Liver (tissue), 8 donors: ENCODE measurements at regions not wholly inside any gene's neighbourhood (a gene's known extent, or its start where the extent isn't known, plus 50 kb on each side); places are given as distances from the start of the nearest gene placed in this dataset.

Source experiments
- DNase-seq: peaks from one replicate; pipeline ENCODE4 v3.0.0-alpha.2; 2017; ENCODE audit warnings: low spot score
- H3K27ac ChIP-seq, 2 donors: one replicate each; pipeline ENCODE4 v1.7.0; 2013; ENCODE audit warnings: inconsistent platforms in 2 of 2, low read length in 2 of 2, control low read depth in 1 of 2, low read depth in 1 of 2, mild to moderate bottlenecking in 1 of 2
- H3K27me3 ChIP-seq, 4 donors: one replicate each; pipeline versions ENCODE4 v1.6.1 to v1.7.0; 2013; ENCODE audit warnings: low read length in 3 of 4, inconsistent platforms in 1 of 4, mild to moderate bottlenecking in 1 of 4, moderate library complexity in 1 of 4; ENCODE audit not compliant: control insufficient read depth in 4 of 4, insufficient read depth in 4 of 4
- H3K36me3 ChIP-seq, 4 donors: one replicate each; pipeline versions ENCODE4 v1.6.1 to v1.7.0; 2013; ENCODE audit warnings: low read length in 3 of 4, mild to moderate bottlenecking in 3 of 4, low read depth in 1 of 4, moderate library complexity in 1 of 4; ENCODE audit not compliant: control insufficient read depth in 4 of 4, insufficient read depth in 3 of 4
- H3K4me1 ChIP-seq, 4 donors: one replicate each; pipeline versions ENCODE4 v1.6.1 to v1.7.0; 2013; ENCODE audit warnings: low read length in 3 of 4, mild to moderate bottlenecking in 3 of 4, moderate library complexity in 1 of 4; ENCODE audit not compliant: control insufficient read depth in 4 of 4, insufficient read depth in 4 of 4
- H3K4me3 ChIP-seq, 3 donors: one replicate each; pipeline versions ENCODE4 v1.6.1 to v1.7.0; 2013; ENCODE audit warnings: low read length in 3 of 3, control low read depth in 1 of 3, low read depth in 1 of 3, mild to moderate bottlenecking in 1 of 3
- H3K9ac ChIP-seq, 2 donors: one replicate each; pipeline ENCODE4 v1.7.0; 2013; ENCODE audit warnings: low read length in 2 of 2, mild to moderate bottlenecking in 2 of 2, moderate library complexity in 2 of 2, control low read depth in 1 of 2, low read depth in 1 of 2
- H3K9me3 ChIP-seq, 4 donors: one replicate each; pipeline versions ENCODE4 v1.6.1 to v1.7.0; 2013; ENCODE audit warnings: low read length in 3 of 4; ENCODE audit not compliant: control insufficient read depth in 4 of 4
- ATF3 ChIP-seq: IDR thresholded peaks from 2 replicates; pipeline ENCODE4 v1.6.1; 2016; ENCODE audit warnings: antibody characterized with exemption
- EGR1 ChIP-seq, 2 donors: IDR thresholded peaks; 2 replicates each; pipeline ENCODE4 v1.6.1; 2016 to 2018; ENCODE audit warnings: antibody characterized with exemption in 2 of 2, low read depth in 2 of 2
- FOXA1 ChIP-seq: IDR thresholded peaks from 2 replicates; pipeline ENCODE4 v1.6.1; 2016; ENCODE audit warnings: antibody characterized with exemption
- GABPA ChIP-seq, 2 donors: IDR thresholded peaks in 1 of 2; conservative IDR thresholded peaks in 1 of 2; 2 replicates each; pipeline ENCODE4 v1.6.1; 2016; ENCODE audit warnings: antibody characterized with exemption in 2 of 2, mild to moderate bottlenecking in 1 of 2, moderate library complexity in 1 of 2
- HNF4A ChIP-seq, 2 donors: conservative IDR thresholded peaks; 2 replicates each; pipeline ENCODE4 v1.6.1; 2016; ENCODE audit warnings: antibody characterized with exemption in 2 of 2, mild to moderate bottlenecking in 2 of 2
- HNF4G ChIP-seq: IDR thresholded peaks from 2 replicates; pipeline ENCODE4 v1.6.1; 2016; ENCODE audit warnings: antibody characterized with exemption
- JUND ChIP-seq, 2 donors: IDR thresholded peaks; 2 replicates each; pipeline ENCODE4 v1.6.1; 2016; ENCODE audit warnings: antibody characterized with exemption in 2 of 2
- NR2F2 ChIP-seq: IDR thresholded peaks from 2 replicates; pipeline ENCODE4 v1.6.1; 2016; ENCODE audit warnings: antibody characterized with exemption
- RAD21 ChIP-seq, 2 donors: IDR thresholded peaks; 2 replicates each; pipeline ENCODE4 v1.6.1; 2016; ENCODE audit warnings: antibody characterized with exemption in 2 of 2, mild to moderate bottlenecking in 2 of 2
- REST ChIP-seq: IDR thresholded peaks from 2 replicates; pipeline ENCODE4 v1.6.1; 2016; ENCODE audit warnings: antibody characterized with exemption, mild to moderate bottlenecking
- RXRA ChIP-seq, 2 donors: IDR thresholded peaks; 2 replicates each; pipeline ENCODE4 v1.6.1; 2017 to 2018; ENCODE audit warnings: antibody characterized with exemption in 2 of 2, mild to moderate bottlenecking in 1 of 2
- SP1 ChIP-seq: IDR thresholded peaks from 2 replicates; pipeline ENCODE4 v1.6.1; 2018; ENCODE audit warnings: antibody characterized with exemption, mild to moderate bottlenecking
- TAF1 ChIP-seq: conservative IDR thresholded peaks from 2 replicates; pipeline ENCODE4 v1.6.1; 2016; ENCODE audit warnings: antibody characterized with exemption, mild to moderate bottlenecking
- YY1 ChIP-seq: IDR thresholded peaks from 2 replicates; pipeline ENCODE4 v1.6.1; 2016; ENCODE audit warnings: antibody characterized with exemption, mild to moderate bottlenecking
- ZBTB33 ChIP-seq: IDR thresholded peaks from 2 replicates; pipeline ENCODE4 v1.6.1; 2016; ENCODE audit warnings: antibody characterized with exemption
- WGBS: extraction: QIAGEN DNeasy Blood & Tissue Kit; methylation state at CpG from one replicate; pipeline ENCODE4 v1.1.7; 2013; 5-methylcytosine and 5-hydroxymethylcytosine counted together
- TF ChIP-seq, protein P1 (sequence below): fragments of 150-350 bp; IDR thresholded peaks from 2 replicates; pipeline ENCODE4 v1.5.1; 2017; ENCODE audit warnings: improper control_type of control experiment, low read depth, low read length; ENCODE audit not compliant: missing input control
- TF ChIP-seq, protein P2 (sequence below): IDR thresholded peaks from 2 replicates; pipeline ENCODE4 v1.6.1; 2016; ENCODE audit warnings: antibody characterized with exemption
- donor health status: healthy.
- donor health status: healthy.
- donor health status: healthy.
- donor health status: healthy.
- donor health status: healthy.

DNA sequence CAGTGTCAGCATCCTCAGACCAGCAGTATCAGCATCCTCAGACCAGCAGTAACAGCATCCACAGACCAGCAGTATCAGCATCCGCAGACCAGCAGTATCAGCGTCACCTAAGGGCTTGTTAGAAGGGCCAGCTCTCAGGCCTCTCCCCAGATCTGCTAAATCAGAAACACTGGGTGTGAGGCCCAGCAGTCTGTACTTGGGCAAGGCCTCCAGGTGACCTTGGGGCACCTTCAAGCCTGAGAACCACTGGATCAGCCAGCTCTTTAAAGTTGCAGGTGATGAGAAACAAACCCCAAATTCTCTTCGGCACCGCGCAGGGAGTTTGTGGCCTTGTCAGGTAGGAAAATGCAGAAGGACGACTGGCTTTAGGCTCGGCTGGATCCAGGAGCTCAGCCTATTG, 290.5 kb upstream of the CDH4 start:
- Histone ChIP-seq H3K4me3 (no peak overlapping the region), H3K4me1 (no peaks in the 10 kb centered on the region), H3K9me3 (no peaks in the 10 kb centered on the region), H3K36me3 (no peaks in the 10 kb centered on the region), H3K27ac (no peak overlapping the region), H3K9ac (no peak overlapping the region), H3K27me3 (peaks cover 0 to 5% (median 0%) of the 10 kb centered on the region in 4 donors)
- TF ChIP-seq FOXA1 = no peak
- no peak for TF ChIP-seq REST
- TF ChIP-seq ZBTB33 = no peak
- TF ChIP-seq SP1 = no peak
- no peak for TF ChIP-seq TAF1
- TF ChIP-seq, protein P1, sequence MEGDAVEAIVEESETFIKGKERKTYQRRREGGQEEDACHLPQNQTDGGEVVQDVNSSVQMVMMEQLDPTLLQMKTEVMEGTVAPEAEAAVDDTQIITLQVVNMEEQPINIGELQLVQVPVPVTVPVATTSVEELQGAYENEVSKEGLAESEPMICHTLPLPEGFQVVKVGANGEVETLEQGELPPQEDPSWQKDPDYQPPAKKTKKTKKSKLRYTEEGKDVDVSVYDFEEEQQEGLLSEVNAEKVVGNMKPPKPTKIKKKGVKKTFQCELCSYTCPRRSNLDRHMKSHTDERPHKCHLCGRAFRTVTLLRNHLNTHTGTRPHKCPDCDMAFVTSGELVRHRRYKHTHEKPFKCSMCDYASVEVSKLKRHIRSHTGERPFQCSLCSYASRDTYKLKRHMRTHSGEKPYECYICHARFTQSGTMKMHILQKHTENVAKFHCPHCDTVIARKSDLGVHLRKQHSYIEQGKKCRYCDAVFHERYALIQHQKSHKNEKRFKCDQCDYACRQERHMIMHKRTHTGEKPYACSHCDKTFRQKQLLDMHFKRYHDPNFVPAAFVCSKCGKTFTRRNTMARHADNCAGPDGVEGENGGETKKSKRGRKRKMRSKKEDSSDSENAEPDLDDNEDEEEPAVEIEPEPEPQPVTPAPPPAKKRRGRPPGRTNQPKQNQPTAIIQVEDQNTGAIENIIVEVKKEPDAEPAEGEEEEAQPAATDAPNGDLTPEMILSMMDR = no peak
- TF ChIP-seq, protein P2, sequence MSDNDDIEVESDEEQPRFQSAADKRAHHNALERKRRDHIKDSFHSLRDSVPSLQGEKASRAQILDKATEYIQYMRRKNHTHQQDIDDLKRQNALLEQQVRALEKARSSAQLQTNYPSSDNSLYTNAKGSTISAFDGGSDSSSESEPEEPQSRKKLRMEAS = no peak
- no peak for TF ChIP-seq EGR1 (IDR thresholded peaks at IDR 0.05; ENCODE audit: low read depth in 2 of 2)
- TF ChIP-seq HNF4G = no peak
- no peak for TF ChIP-seq HNF4A (conservative IDR thresholded peaks at IDR 0.05)
- TF ChIP-seq NR2F2 = no peak
- TF ChIP-seq ATF3 = no peak
- TF ChIP-seq JUND (IDR thresholded peaks at IDR 0.05) = no peak
- no peak for TF ChIP-seq RAD21 (IDR thresholded peaks at IDR 0.05)
- TF ChIP-seq GABPA (IDR thresholded peaks at IDR 0.05 in 1 of 2, conservative IDR thresholded peaks at IDR 0.05 in 1 of 2) = no peak
- no peak for TF ChIP-seq YY1
- TF ChIP-seq RXRA (IDR thresholded peaks at IDR 0.05) = no peak
- 89% methylated on average over 7 of the region's 7 CpGs for WGBS
- DNase-seq = no peak
